ENCODE measurements at regions not wholly inside any gene's neighbourhood (a gene's known extent, or its start where the extent isn't known, plus 50 kb on each side); places are given as distances from the start of the nearest gene placed in this dataset.
"Not testable (repeated sequence)": the region's sequence is repeated elsewhere in the genome, so short reads cannot be mapped to it uniquely, and the experiment has no call there.

DNA sequence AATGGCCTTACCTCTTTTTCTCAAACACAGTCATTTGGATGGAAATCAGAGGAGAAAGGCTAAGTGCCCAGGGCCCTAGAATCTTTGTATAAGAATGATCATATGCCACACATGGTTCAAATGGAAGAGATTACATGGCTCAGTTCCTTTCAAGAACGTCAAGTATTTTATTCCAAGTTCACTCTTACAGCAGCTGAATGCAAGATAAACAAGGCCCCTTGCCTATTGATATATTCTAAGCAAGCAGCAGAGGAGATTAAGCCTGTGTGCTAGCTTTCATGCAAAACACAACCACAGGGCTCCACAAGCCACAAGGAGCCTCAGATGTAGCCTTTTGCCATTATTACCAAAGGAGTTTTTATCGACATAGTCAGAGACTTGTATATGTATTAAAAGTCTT is 55.3 kb upstream of the SLCO6A1 start:
- DNase-seq (ENCODE audit: low read depth in 2 of 2), result no peak

DNA sequence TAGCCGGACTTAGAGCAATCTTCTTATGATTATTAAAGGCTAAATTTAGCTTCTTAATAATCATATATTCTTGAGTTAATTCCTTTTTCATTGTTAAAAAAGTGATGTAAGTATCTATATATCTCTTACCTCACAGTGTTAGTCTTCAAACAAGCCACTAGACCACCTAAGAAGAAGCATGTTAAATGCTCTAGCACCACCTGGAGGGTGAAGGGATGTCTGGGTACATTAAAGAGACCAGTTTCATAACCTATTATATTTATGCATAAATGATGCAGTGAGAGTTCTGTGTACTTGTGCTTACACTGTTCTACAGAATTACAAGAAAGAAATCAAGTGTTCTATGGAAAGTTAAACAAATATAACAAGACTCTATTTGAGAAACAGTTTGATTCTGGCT is 55.9 kb upstream of the SLCO6A1 start:
- DNase-seq (ENCODE audit: low read depth in 2 of 2), result no peak

DNA sequence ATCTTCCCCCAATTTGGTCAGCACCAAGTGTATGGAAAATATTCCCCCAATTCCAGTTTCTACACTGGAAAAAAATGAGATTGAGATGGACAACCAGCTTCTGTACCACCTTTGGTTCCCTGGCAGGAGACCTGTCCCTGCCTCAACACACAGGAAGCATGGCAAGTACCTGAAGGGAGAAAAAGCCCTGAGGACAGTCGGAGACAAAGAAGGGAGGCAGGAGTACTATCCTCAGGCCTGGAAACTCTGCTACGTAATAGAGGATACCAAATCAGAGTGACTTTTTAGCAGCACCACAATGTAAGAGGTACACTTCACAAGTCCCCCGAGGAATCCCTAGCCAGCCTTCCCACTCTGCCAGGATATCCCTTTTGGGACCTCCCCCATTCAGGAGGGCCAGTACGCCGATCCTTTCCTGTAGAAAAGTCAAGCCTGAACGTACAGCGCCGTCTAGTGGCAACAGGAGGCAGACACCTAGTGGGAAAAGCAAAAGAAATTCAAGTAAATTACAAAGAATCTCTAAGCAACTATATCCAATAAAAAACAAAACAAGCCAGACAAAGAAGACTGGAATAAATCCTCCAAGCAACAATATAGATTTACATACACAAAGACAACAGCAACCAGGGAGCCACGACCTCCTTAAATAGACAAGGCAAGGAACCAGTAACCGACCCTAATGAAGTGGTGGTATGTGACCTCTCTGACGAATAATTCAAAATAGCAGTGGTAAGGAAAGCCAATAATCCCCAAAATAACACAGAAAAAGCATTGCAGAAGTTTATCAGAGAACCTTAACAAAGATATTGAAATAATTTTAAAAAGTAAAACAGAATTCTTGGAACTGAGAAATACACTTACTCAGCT is 63.3 kb upstream of the SLCO6A1 start:
- peak; percentile 10 to 11 for DNase-seq (ENCODE audit: low read depth in 2 of 2)

DNA sequence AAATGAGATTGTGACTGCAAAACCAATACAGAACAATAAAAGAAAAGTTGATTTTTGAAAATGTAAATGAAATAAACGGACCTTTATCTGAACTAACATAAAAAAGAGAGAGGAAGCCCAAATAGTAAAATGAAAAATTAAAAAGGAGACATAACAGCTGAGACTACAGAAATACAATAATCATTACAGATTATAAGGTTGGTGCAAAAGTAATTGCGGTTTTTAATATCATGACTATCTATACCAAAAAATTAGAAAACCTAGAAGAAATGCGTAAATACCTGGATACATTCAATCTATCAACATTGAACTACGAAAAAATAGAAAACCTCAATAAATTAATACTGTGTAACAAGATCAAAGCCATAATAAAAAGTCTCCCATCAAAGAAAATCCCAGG is 71.9 kb upstream of the SLCO6A1 start:
- DNase-seq (ENCODE audit: low read depth in 2 of 2), result no peak

DNA sequence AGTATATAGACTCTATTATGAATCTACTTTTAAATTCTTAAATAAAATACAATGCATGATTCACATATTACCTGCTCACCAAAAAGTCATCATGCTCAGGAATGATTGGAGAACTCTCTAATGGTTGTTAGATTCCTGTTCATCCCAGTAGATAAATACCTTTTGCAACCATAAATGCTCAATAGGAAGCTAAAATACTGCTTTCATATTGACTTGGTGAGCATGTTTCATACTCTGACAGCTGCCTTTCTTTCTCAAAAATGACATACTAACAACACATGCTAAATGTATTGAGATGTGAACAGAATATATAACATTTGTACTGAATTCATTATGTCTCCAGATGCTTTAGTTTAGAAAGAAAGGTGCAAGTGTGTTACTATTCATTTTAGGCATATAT is 79.6 kb upstream of the SLCO6A1 start:
- DNase-seq (ENCODE audit: low read depth in 2 of 2), result no peak

DNA sequence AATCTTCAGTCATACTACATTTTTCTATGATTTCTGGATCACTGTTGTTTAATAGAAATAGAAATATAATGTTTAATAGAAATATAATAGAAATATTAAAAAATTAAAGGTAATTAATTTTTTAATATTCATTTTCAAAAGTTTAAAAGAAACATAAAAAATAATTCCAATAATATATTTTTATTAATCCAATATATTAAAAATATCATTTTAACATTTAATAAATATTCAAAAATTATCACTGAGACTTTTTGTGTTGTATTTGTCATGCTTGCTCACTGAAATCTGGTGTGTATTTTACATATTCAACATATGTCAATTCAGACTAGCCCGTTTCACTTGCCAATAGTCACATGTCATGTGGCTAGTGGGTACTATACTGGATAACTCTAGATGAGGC is 80.6 kb upstream of the SLCO6A1 start:
- no peak for DNase-seq (ENCODE audit: low read depth in 2 of 2)

DNA sequence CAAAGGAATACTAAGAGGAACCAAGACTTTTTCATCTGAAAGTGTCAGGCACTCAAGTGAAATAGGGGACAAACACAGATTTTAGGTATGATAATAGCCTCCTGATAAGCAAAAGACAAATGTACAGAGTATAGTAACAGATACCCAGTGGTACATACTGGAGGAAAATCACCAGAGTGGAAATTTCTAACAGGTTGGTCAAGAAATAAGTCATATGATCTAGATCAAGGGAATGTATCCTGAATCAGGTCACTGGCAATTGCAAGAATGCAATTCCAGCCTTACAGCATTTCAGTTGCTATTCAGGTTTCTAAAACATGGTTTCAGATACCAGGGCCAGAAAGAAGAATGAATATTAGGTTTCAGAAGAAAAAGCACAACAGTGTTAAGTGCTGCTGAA is 82.2 kb upstream of the SLCO6A1 start:
- DNase-seq (ENCODE audit: low read depth in 2 of 2), result no peak

DNA sequence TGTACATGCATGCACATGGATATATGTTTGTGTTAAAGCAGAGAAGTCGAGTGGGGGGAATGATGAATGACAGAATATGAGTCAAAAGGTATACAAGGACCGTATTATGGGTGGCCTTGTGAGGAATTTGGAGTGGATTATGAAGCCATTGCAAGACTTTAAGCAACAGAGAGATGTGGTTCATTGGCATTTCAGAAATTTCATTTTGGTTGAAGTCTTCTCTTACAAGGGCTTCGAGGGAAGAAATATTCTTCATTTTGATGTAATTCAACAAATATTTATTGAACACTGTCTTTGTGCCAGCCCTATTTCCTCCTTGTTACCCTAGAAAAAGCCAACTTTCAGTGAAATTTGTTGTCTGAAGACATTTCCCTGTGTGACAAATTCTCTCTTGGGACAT is 83.9 kb upstream of the SLCO6A1 start:
- DNase-seq (ENCODE audit: low read depth in 2 of 2), result no peak

DNA sequence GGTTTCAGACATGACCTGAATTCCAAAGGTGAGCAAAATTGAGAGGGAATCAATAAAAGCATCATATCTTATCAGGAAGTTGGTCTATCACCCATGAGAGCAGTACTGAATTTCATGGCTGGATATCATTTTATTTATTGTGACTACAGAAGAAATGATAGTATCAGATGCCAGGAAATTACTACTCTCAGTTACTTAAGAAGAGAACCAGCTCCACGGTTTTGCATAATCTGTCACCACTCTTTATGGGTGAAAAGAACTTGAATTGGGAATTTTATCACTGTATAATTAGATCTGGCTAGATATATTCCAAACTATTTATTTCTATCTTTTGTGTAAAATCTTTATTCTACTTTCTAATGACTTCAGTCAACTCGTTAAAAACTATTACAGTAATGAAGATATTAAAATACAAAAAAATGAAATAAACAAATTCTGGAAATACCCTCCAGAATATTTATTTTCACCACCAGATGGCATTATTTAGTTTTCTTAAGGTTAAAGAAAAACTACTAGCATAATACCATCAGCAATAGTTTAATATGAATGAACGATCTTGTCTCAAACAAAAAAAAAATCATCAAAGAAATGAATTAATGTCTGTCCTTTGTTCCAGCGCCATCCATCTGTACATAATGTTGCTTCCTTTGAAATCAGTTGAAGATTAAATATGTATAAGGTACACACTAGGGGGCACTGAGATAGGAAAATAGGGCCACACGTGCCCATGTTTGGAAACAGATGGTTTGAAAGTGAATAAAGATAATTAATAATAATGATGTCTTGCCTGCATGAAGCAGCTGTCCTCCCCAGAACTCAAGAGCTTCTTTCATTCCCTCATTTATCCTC is 84.7 kb upstream of the SLCO6A1 start:
- peak; percentile 16 to 37 for DNase-seq (ENCODE audit: low read depth in 2 of 2)

DNA sequence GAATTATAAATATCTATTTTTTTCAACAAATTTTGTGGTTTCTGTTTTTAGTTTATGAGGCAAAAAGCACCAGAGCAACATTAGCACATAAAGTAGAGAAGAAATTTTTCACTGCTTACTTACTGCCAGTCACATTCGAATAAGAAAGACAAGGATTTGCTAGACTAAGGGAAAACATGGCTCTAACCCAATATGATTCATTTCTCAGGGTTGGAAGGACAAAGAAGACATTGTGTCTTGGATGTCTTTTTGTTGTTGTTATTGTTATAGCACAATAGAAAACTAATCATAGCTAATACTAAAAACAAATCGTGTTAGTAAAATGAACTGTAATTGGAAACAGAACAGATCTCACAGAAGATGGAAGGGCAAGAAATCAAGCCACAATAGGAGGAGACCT is 90.9 kb upstream of the SLCO6A1 start:
- DNase-seq (ENCODE audit: low read depth in 2 of 2), result no peak

DNA sequence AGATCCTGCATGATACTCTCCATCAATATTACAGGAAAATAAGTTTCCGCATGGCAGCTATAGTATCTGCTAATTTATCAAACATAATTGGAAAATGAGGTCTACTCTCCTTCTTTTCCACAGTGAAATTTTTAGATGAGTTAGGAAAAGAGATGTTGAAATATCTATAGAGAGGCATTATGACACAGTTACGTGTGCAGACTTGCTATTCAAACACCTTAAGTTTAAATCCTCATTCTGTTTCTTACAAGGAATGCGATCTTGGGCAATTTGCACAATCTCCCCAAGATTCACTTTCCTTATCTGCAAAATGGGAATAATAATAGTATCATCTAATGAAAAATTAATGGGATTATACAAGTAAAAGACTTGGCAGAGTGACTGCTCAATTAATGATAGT is 91.7 kb upstream of the SLCO6A1 start:
- DNase-seq (ENCODE audit: low read depth in 2 of 2), result no peak

DNA sequence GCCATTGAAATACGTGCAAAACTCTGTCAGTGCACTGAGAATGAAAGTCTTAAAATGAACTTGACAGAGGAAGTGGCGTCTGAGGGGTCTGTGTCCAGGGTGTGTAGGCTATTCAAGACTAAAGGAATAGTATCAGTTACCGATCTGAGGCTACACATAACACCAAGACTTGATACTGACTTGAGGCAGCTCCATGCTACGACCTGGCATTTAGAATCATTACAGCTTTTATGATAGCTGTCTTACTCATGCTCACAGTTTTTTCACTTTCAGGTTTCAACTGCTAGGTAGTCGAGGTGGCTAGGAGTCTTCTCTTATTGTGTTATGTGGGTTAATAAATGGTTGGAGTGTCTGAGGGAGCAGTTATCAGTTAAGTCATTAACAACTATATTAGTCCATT is 92.8 kb upstream of the SLCO6A1 start:
- no peak for DNase-seq (ENCODE audit: low read depth in 2 of 2)

DNA sequence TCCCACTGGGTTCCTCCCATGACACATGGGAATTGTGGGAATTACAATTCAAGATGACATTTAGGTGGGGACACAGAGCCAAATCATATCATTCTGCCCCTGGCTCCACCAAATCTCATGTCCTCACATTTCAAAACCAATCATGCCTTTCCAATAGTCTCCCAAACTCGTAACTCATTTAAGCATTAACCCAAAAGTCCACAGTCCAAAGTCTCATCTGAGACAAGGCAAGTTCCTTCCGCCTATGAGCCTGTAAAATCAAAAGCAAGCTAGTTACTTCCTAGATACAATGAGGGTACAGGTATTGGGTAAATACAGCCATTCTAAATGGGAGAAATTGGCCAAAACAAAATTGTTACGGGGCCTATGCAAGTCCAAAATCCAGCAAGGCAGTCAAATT is 93.8 kb upstream of the SLCO6A1 start:
- not testable (repeated sequence) for DNase-seq (ENCODE audit: low read depth in 2 of 2)

DNA sequence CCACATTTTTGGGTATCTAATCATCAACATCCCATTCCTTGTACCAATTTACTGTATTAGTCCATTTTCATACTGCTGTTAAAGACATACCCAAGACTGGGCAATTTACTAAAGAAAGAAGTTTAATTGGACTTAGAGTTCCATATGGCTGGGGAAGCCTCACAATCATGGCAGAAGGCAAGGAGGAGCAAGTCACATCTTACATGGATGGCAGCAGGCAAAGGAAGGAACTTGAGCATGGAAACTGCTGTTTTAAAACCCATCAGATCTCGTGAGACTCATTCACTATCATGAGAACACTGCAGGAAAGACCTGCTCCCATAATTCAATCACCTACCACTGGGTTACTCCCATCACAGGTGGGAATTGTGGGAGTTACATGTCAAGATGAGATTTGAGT is 95.4 kb upstream of the SLCO6A1 start:
- DNase-seq (ENCODE audit: low read depth in 2 of 2), result no peak

DNA sequence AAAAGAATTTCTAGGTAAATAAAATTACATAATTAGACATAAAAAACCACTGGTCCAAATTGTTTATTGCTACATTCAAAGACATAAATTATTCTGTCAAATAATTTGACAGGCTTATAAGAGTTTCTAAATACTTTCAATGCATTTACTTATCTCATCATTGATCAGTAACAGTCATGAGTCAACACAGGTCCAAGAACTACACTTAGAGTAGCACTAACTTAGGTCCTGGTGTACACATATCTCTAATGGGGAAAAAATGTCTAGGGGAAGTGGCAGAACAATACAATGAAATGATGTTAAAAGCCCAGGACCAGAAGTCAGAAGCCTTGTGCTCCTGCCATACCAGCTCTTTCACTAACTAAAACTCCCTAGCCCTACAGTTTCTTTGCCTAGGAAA is 96.5 kb upstream of the SLCO6A1 start:
- no peak for DNase-seq (ENCODE audit: low read depth in 2 of 2)

DNA sequence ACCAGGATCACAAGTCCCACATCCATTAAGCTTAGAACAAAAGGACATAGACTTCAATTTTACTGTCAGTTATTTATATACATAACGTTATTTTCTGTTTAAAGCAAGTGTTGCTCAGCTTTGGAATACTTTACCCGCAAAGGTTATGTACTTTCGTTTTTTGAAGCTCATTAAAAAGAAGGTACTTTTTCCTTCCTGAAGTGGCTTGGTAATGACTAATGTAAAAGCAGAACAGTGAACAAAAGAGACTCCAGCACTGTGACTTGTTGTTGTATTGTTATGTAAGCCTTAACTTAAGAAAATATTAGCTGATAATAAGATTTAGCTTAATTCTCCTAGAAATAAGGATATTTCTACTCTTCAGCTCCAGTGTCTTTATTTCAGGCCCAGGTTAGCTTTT is 97.3 kb upstream of the SLCO6A1 start:
- no peak for DNase-seq (ENCODE audit: low read depth in 2 of 2)

DNA sequence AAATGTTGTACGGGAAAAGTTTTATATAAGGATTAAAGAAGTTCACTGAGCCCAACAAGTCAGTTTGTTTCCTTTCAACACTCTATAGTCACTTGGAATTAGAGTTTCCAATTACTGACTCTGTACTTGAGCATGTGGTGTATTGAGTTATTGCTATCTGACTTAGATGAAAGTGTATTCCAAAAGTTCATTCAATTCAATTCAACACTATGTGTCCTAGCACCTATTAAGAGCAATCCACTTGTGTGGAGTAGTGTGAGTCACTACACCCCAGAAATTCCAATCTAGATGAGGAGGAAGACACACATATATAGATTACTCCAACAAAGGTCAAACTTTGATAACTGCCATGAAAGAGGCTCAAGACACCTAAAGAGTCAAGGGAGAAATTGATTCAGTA is 98.2 kb upstream of the SLCO6A1 start:
- no peak for DNase-seq (ENCODE audit: low read depth in 2 of 2)

DNA sequence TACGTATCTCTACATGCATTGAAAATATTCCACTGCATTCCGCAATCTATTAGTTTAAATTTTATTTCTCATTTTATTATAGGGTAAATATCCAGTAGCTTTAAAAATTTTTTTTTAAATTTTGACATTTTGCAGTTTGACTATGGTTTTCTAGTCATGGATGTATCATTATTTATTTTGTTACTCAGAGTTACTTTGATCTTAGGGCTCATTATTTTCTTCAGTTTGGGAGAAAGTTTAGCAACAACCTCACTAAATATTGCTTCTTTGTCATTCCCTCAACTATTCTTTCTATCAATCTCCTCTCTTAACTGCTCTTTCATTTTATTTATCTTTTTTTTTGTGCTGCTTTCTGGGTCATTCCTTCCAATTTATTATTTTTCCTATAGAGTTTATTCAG is 100.5 kb upstream of the SLCO6A1 start:
- DNase-seq (ENCODE audit: low read depth in 2 of 2), result no peak

DNA sequence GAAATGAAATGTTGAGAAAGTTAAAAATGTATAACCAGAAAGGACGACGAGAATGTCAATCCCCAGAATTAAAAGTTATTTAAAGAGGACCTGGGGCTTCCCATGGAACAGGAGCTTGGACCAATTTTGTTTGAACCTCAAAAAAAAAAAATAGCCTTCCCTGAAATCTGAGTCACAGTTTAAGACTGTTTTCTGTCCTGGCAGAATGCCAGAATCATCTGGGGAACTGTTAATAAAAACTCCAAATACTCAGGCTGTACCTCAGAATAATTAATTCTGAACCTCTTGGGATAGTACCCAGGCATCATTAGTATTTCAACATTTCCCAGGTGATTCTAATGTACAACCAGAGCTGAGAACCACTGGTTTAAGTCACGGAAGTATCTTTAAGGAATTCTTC is 102.2 kb upstream of the SLCO6A1 start:
- no peak for DNase-seq (ENCODE audit: low read depth in 2 of 2)

DNA sequence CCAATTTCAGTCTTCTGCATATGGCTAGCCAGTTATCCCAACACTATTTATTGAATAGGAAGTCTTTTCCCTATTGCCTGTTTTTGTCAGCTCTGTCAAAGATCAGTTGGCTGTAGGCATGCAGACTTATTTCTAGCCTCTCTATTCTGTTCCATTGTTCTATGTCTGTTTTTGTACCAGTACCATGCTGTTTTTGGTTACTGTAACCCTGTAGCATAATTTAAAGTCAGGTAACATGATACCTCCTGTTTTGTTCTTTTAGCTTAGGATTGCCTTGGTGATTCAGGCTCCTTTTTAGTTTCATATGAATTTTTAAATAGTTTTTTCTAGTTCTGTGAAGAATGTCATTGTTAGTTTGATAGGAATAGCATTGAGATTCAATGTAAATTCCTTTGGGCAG is 104.9 kb upstream of the SLCO6A1 start:
- DNase-seq (ENCODE audit: low read depth in 2 of 2), result no peak

DNA sequence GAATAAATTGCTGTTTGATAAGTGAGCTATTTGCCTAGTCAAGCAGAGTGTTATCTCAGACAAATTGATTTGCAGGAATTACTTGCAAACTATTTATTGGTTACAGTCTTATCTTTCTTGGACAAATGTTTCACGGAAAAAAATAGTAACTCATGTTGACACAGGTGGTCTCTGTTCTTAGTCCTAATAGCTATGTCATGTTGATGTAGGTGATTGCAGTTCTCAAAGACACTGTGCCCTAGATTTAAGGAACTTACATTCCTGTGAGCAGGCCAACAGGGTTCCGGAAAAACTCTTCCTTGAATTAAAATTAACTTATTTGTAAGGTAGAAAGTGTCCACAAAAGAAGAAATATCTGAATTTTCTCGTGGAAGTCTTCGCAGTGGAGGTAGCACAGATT is 109.6 kb upstream of the SLCO6A1 start:
- no peak for DNase-seq (ENCODE audit: low read depth in 2 of 2)

DNA sequence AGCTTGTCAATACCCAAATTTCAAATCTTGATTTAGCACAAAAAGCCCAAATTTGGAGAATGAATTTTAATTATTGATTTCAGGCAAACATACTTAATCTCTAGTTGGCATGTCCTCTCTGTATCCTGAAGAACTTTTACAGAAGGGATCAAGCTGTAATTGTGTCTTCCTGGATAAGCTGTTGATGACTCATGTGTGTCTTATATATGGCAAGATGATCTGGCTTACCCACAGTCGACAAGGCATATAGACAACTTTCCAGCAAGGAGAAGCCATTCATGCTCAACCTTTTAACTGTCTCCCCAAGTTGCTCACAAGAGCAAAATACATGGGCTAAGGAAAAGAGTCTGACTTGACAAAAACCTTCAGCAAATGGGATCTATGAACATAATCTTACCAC is 112.5 kb upstream of the SLCO6A1 start:
- no peak for DNase-seq (ENCODE audit: low read depth in 2 of 2)

DNA sequence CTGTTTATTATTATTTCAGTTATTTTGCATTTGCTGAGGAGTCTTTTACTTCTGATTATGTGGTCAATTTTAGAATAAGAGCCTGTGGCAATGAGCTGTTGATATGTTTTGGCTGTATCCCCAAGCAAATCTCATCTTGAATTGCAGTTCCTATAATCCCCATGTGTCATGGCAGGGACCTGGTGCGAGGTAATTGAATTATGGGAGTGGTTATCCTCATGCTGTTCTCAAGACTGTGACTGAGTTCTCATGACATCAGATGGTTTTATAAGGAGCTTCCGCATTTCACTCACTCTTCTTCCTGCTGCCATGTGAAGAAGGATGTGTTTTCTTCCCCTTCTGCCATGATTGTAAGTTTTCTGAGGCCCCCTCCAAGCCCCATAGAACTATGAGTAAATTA is 114.9 kb upstream of the SLCO6A1 start:
- no peak for DNase-seq (ENCODE audit: low read depth in 2 of 2)

All from lung microvascular endothelial cell (primary cell).